Epithelial cell of esophagus (primary cell): ENCODE measurements at regions not wholly inside any gene's neighbourhood (a gene's known extent, or its start where the extent isn't known, plus 50 kb on each side); places are given as distances from the start of the nearest gene placed in this dataset.
"Not testable (repeated sequence)": the region's sequence is repeated elsewhere in the genome, so short reads cannot be mapped to it uniquely, and the experiment has no call there.

Source experiments
- DNase-seq: peaks from one replicate; pipeline ENCODE4 v3.0.0; 2010; ENCODE audit warnings: low read depth
- H3K4me3 ChIP-seq: 2 replicates; pipeline ENCODE4 v1.5.1; 2011; ENCODE audit warnings: mild to moderate bottlenecking, low read length, control low read depth
- TF ChIP-seq, protein P1 (sequence below): IDR thresholded peaks from 2 replicates; pipeline ENCODE4 v1.5.1; 2011; ENCODE audit warnings: low read depth, mild to moderate bottlenecking, low read length, control low read depth, inconsistent platforms; ENCODE audit not compliant: insufficient read depth; ENCODE audit errors: missing control alignments

- DNase-seq = peak; percentile 80
- no peak overlapping the region for H3K4me3 ChIP-seq
- TF ChIP-seq, protein P1, sequence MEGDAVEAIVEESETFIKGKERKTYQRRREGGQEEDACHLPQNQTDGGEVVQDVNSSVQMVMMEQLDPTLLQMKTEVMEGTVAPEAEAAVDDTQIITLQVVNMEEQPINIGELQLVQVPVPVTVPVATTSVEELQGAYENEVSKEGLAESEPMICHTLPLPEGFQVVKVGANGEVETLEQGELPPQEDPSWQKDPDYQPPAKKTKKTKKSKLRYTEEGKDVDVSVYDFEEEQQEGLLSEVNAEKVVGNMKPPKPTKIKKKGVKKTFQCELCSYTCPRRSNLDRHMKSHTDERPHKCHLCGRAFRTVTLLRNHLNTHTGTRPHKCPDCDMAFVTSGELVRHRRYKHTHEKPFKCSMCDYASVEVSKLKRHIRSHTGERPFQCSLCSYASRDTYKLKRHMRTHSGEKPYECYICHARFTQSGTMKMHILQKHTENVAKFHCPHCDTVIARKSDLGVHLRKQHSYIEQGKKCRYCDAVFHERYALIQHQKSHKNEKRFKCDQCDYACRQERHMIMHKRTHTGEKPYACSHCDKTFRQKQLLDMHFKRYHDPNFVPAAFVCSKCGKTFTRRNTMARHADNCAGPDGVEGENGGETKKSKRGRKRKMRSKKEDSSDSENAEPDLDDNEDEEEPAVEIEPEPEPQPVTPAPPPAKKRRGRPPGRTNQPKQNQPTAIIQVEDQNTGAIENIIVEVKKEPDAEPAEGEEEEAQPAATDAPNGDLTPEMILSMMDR = peak; percentile 99
Observed at GRCh38 chr5:69007726-69008368, 86.0 kb upstream of the SLC30A5 start.

- TF ChIP-seq, protein P1 = no peak
- no peak for DNase-seq
- no peak overlapping the region for H3K4me3 ChIP-seq
Observed at GRCh38 chr5:69010476-69010875, 83.3 kb upstream of the SLC30A5 start.

DNA sequence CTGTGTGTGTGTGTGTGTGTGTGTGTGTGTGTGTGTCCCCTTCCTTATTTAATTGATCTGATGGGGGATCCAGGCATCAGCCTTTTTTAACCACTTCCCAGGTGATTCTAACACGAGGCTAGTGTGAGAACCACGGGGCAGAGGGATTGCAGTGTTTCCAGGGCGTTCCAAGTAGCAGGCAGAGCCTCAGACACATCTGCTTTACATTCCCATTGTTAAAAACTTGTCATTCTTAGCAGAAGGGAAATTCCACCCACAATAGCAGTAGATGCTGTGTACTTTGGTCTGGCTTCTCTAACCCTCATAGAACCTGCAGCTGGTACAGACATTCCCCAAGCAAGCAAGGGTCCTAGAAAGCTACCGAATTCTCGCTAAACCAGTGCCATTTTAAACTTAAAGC is 81.9 kb upstream of the SLC30A5 start:
- TF ChIP-seq, protein P1 = no peak
- no peak overlapping the region for H3K4me3 ChIP-seq
- no peak for DNase-seq

DNA sequence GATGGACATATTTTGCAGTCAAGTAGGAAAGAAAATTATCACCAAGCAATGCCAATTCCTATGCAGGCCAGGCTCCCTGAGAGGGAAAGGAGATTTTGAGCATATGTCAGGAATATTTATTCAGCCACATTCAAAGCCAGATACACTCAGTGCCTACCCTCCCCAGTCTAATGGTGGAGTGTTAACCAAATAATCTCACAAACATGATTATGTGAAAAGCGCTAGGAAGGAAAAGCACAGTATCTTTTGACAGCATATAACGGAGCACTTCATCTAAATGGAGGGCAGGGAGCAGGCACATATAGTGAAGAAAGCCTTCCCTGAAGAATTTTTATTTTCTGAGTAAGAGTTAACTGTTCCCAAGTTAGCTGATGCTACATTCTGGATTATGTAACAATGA is 80.3 kb upstream of the SLC30A5 start:
- DNase-seq = no peak
- TF ChIP-seq, protein P1 = no peak
- H3K4me3 ChIP-seq = no peak overlapping the region

DNA sequence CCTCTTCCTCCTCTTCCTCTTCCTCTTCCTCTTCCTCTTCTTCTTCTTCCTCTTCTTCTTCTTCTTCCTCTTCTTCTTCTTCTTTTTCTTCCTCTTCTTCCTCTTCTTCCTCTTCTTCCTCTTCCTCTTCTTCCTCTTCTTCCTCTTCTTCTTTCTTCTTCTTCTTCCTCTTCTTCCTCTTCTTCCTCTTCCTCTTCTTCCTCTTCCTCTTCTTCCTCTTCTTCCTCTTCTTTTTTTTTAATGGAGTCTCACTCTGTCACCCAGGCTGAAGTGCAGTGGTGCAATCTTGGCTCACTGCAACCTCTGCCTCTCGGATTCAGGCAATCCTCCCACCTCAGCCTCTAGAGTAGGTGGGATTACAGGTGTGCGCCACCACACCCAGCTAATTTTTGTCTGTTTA is 79.8 kb upstream of the SLC30A5 start:
- not testable (repeated sequence) for H3K4me3 ChIP-seq

GRCh38 chr5:69019668-69020375 is 74.0 kb upstream of the SLC30A5 start:
- no peak for DNase-seq
- H3K4me3 ChIP-seq = no peak overlapping the region
- TF ChIP-seq, protein P1 = no peak

More for the DNA sequence above, 79.8 kb upstream of the SLC30A5 start:
- not testable (repeated sequence) for DNase-seq

- TF ChIP-seq, protein P1 = peak; percentile 66
- H3K4me3 ChIP-seq = no peak overlapping the region
- peak; percentile 74 for DNase-seq
Observed at GRCh38 chr5:69024241-69024651, 69.6 kb upstream of the SLC30A5 start.
